ENCODE measurements at regions not wholly inside any gene's neighbourhood (a gene's known extent, or its start where the extent isn't known, plus 50 kb on each side); places are given as distances from the start of the nearest gene placed in this dataset.
A peak's percentile ranks its signal among the peaks of the same experiment; 100 is the strongest.
"Not testable (repeated sequence)": the region's sequence is repeated elsewhere in the genome, so short reads cannot be mapped to it uniquely, and the experiment has no call there.

GRCh38 chr1:185647597-185648267, 86.5 kb upstream of the HMCN1 start:
- in situ Hi-C loops (cut with HindIII; ENCODE audit: low pct_ligation_motif_present, low pct_unique_long_range_greater_than_20kb, low sequenced_read_pairs); DNase-seq: not testable (repeated sequence)

GRCh38 chr1:185646202-185646683, 87.9 kb upstream of the HMCN1 start:
- in situ Hi-C loops (cut with HindIII; ENCODE audit: low pct_ligation_motif_present, low pct_unique_long_range_greater_than_20kb, low sequenced_read_pairs) = no loop called here
- peak; percentile 97 for DNase-seq

GRCh38 chr1:185645686-185646085, 88.5 kb upstream of the HMCN1 start:
- in situ Hi-C loops (cut with HindIII; ENCODE audit: low pct_ligation_motif_present, low pct_unique_long_range_greater_than_20kb, low sequenced_read_pairs) = no loop called here
- no peak for DNase-seq

- in situ Hi-C loops (cut with HindIII; ENCODE audit: low pct_ligation_motif_present, low pct_unique_long_range_greater_than_20kb, low sequenced_read_pairs) = no loop called here
Measured at GRCh38 chr1:185645162-185645640, 89.0 kb upstream of the HMCN1 start.

GRCh38 chr1:185644531-185644930, 89.7 kb upstream of the HMCN1 start:
- no peak for DNase-seq
- in situ Hi-C loops (cut with HindIII; ENCODE audit: low pct_ligation_motif_present, low pct_unique_long_range_greater_than_20kb, low sequenced_read_pairs) = no loop called here

More at GRCh38 chr1:185645162-185645640, 89.0 kb upstream of the HMCN1 start:
- no peak for DNase-seq

GRCh38 chr1:185636848-185637247, 97.3 kb upstream of the HMCN1 start:
- in situ Hi-C loops (cut with HindIII; ENCODE audit: low pct_ligation_motif_present, low pct_unique_long_range_greater_than_20kb, low sequenced_read_pairs) = no loop called here
- DNase-seq = no peak

GRCh38 chr1:185634704-185635103, 99.5 kb upstream of the HMCN1 start:
- DNase-seq = no peak
- in situ Hi-C loops (cut with HindIII; ENCODE audit: low pct_ligation_motif_present, low pct_unique_long_range_greater_than_20kb, low sequenced_read_pairs) = no loop called here

- no peak for DNase-seq
- in situ Hi-C loops (cut with HindIII; ENCODE audit: low pct_ligation_motif_present, low pct_unique_long_range_greater_than_20kb, low sequenced_read_pairs) = no loop called here
Measured at GRCh38 chr1:185632659-185633423, 101.3 kb upstream of the HMCN1 start.

GRCh38 chr1:185631843-185632242, 102.3 kb upstream of the HMCN1 start:
- in situ Hi-C loops (cut with HindIII; ENCODE audit: low pct_ligation_motif_present, low pct_unique_long_range_greater_than_20kb, low sequenced_read_pairs) = no loop called here
- DNase-seq = no peak

- in situ Hi-C loops (cut with HindIII; ENCODE audit: low pct_ligation_motif_present, low pct_unique_long_range_greater_than_20kb, low sequenced_read_pairs) = no loop called here
- DNase-seq = no peak
Measured at GRCh38 chr1:185627761-185628501, 106.3 kb upstream of the HMCN1 start.

GRCh38 chr1:185627171-185627570, 107.0 kb upstream of the HMCN1 start:
- no peak for DNase-seq
- in situ Hi-C loops (cut with HindIII; ENCODE audit: low pct_ligation_motif_present, low pct_unique_long_range_greater_than_20kb, low sequenced_read_pairs) = no loop called here

GRCh38 chr1:185626344-185626743, 107.8 kb upstream of the HMCN1 start:
- in situ Hi-C loops (cut with HindIII; ENCODE audit: low pct_ligation_motif_present, low pct_unique_long_range_greater_than_20kb, low sequenced_read_pairs) = no loop called here

GRCh38 chr1:185610954-185611353, 123.2 kb upstream of the HMCN1 start:
- DNase-seq = no peak
- in situ Hi-C loops (cut with HindIII; ENCODE audit: low pct_ligation_motif_present, low pct_unique_long_range_greater_than_20kb, low sequenced_read_pairs) = no loop called here

More at GRCh38 chr1:185626344-185626743, 107.8 kb upstream of the HMCN1 start:
- no peak for DNase-seq

GRCh38 chr1:185608177-185608576, 126.0 kb upstream of the HMCN1 start:
- in situ Hi-C loops (cut with HindIII; ENCODE audit: low pct_ligation_motif_present, low pct_unique_long_range_greater_than_20kb, low sequenced_read_pairs) = no loop called here
- no peak for DNase-seq

- no peak for DNase-seq
- in situ Hi-C loops (cut with HindIII; ENCODE audit: low pct_ligation_motif_present, low pct_unique_long_range_greater_than_20kb, low sequenced_read_pairs) = no loop called here
Measured at GRCh38 chr1:185603158-185603557, 131.0 kb upstream of the HMCN1 start.

- in situ Hi-C loops (cut with HindIII; ENCODE audit: low pct_ligation_motif_present, low pct_unique_long_range_greater_than_20kb, low sequenced_read_pairs) = no loop called here
- no peak for DNase-seq
Measured at GRCh38 chr1:185601189-185601588, 133.0 kb upstream of the HMCN1 start.

- DNase-seq = no peak
- in situ Hi-C loops (cut with HindIII; ENCODE audit: low pct_ligation_motif_present, low pct_unique_long_range_greater_than_20kb, low sequenced_read_pairs) = no loop called here
Measured at GRCh38 chr1:185600641-185601040, 133.6 kb upstream of the HMCN1 start.

- no peak for DNase-seq
- in situ Hi-C loops (cut with HindIII; ENCODE audit: low pct_ligation_motif_present, low pct_unique_long_range_greater_than_20kb, low sequenced_read_pairs) = no loop called here
Measured at GRCh38 chr1:185598332-185598731, 135.9 kb upstream of the HMCN1 start.
